ENCODE measurements at regions not wholly inside any gene's neighbourhood (a gene's known extent, or its start where the extent isn't known, plus 50 kb on each side); places are given as distances from the start of the nearest gene placed in this dataset.

GRCh38 chr20:61169874-61170273 lies 82.2 kb upstream of the CDH4 start:
- TF ChIP-seq CTCF (IDR thresholded peaks at IDR 0.05; ENCODE audit: insufficient read depth, low read depth, low read length): no peak
- Histone ChIP-seq H3K27me3 (ENCODE audit: control insufficient read depth, insufficient read depth, low read length) (no peaks in the 10 kb centered on the region), H3K36me3 (ENCODE audit: control insufficient read depth, insufficient read depth, low read length) (no peaks in the 10 kb centered on the region), H3K4me3 (ENCODE audit: low read depth, low read length) (no peak overlapping the region)
- CTCF ChIA-PET: interaction anchor here (0.8 to 1.0 kb wide), 2 partner anchors 9 to 19 kb away, joined by 3 read pairs; no protein-coding TSS in a partner anchor
- DNase-seq (ENCODE audit: low read depth): no peak
- POLR2A ChIA-PET: interaction anchor here (1.6 kb wide), 1 partner anchor 16 kb away, joined by 5 read pairs; no protein-coding TSS in a partner anchor

- CTCF ChIA-PET: interaction anchor here (0.5 to 1.0 kb wide), 4 partner anchors 8 to 58 kb away, joined by 3 read pairs; no protein-coding TSS in a partner anchor
- TF ChIP-seq CTCF (IDR thresholded peaks at IDR 0.05; ENCODE audit: insufficient read depth, low read depth, low read length): no peak
- POLR2A ChIA-PET: interaction anchor here (1.6 kb wide), 1 partner anchor 15 kb away, joined by 5 read pairs; no protein-coding TSS in a partner anchor
- no peaks in the 10 kb centered on the region for H3K36me3 ChIP-seq (ENCODE audit: control insufficient read depth, insufficient read depth, low read length)
- H3K4me3 ChIP-seq (ENCODE audit: low read depth, low read length): no peak overlapping the region
- no peaks in the 10 kb centered on the region for H3K27me3 ChIP-seq (ENCODE audit: control insufficient read depth, insufficient read depth, low read length)
- DNase-seq (ENCODE audit: low read depth): no peak
Observed at GRCh38 chr20:61170496-61171320, 81.4 kb upstream of the CDH4 start.

- no peak for DNase-seq (ENCODE audit: low read depth)
- H3K36me3 ChIP-seq (ENCODE audit: control insufficient read depth, insufficient read depth, low read length): no peaks in the 10 kb centered on the region
- ChIA-PET POLR2A (no interaction called here), CTCF (no interaction called here)
- no peak overlapping the region for H3K4me3 ChIP-seq (ENCODE audit: low read depth, low read length)
- no peak for TF ChIP-seq CTCF (IDR thresholded peaks at IDR 0.05; ENCODE audit: insufficient read depth, low read depth, low read length)
- H3K27me3 ChIP-seq (ENCODE audit: control insufficient read depth, insufficient read depth, low read length): no peaks in the 10 kb centered on the region
Observed at GRCh38 chr20:61173267-61173666, 78.8 kb upstream of the CDH4 start.

- CTCF ChIA-PET: interaction anchor here (1.1 kb wide), 1 partner anchor 38 kb away, joined by 3 read pairs; no protein-coding TSS in a partner anchor
- DNase-seq (ENCODE audit: low read depth): no peak
- Histone ChIP-seq H3K27me3 (ENCODE audit: control insufficient read depth, insufficient read depth, low read length) (no peaks in the 10 kb centered on the region), H3K36me3 (ENCODE audit: control insufficient read depth, insufficient read depth, low read length) (no peaks in the 10 kb centered on the region), H3K4me3 (ENCODE audit: low read depth, low read length) (no peak overlapping the region)
- POLR2A ChIA-PET: no interaction called here
- no peak for TF ChIP-seq CTCF (IDR thresholded peaks at IDR 0.05; ENCODE audit: insufficient read depth, low read depth, low read length)
Observed at GRCh38 chr20:61173961-61174725, 77.9 kb upstream of the CDH4 start.

GRCh38 chr20:61176874-61177273 lies 75.2 kb upstream of the CDH4 start:
- ChIA-PET POLR2A (no interaction called here), CTCF (interaction anchor here (0.9 to 2.5 kb wide), 2 partner anchors 9 to 52 kb away, joined by 3 to 7 read pairs; no protein-coding TSS in a partner anchor)
- H3K36me3 ChIP-seq (ENCODE audit: control insufficient read depth, insufficient read depth, low read length): no peaks in the 10 kb centered on the region
- TF ChIP-seq CTCF (IDR thresholded peaks at IDR 0.05; ENCODE audit: insufficient read depth, low read depth, low read length): no peak
- H3K4me3 ChIP-seq (ENCODE audit: low read depth, low read length): no peak overlapping the region
- no peak for DNase-seq (ENCODE audit: low read depth)
- no peaks in the 10 kb centered on the region for H3K27me3 ChIP-seq (ENCODE audit: control insufficient read depth, insufficient read depth, low read length)
